GM18868 (cell line): ENCODE measurements at regions not wholly inside any gene's neighbourhood (a gene's known extent, or its start where the extent isn't known, plus 50 kb on each side); places are given as distances from the start of the nearest gene placed in this dataset.
A peak's percentile ranks its signal among the peaks of the same experiment; 100 is the strongest.
"Not testable (repeated sequence)": the region's sequence is repeated elsewhere in the genome, so short reads cannot be mapped to it uniquely, and the experiment has no call there.

Source experiments
- ATAC-seq: cut with Tn5 transposase; IDR thresholded peaks from one replicate; pipeline ENCODE4 v1.9.1; 2021; ENCODE audit warnings: mild to moderate bottlenecking, moderate library complexity; ENCODE audit not compliant: unreplicated experiment

- no peak for ATAC-seq
Measured at GRCh38 chr2:205865905-205866441, 183.7 kb downstream of the NRP2 start.

- no peak for ATAC-seq
Measured at GRCh38 chr2:205865056-205865455, 182.8 kb downstream of the NRP2 start.

GRCh38 chr2:205864491-205864890, 182.2 kb downstream of the NRP2 start:
- ATAC-seq, result no peak

GRCh38 chr2:205862761-205863160, 180.5 kb downstream of the NRP2 start:
- ATAC-seq, result not testable (repeated sequence)

GRCh38 chr2:205860885-205861284, 178.6 kb downstream of the NRP2 start:
- no peak for ATAC-seq

GRCh38 chr2:205860181-205860580, 177.9 kb downstream of the NRP2 start:
- ATAC-seq, result no peak

GRCh38 chr2:205858881-205859441, 176.7 kb downstream of the NRP2 start:
- ATAC-seq, result peak; percentile 36

- ATAC-seq, result no peak
Measured at GRCh38 chr2:205858275-205858674, 176.0 kb downstream of the NRP2 start.

- ATAC-seq, result peak; percentile 86
Measured at GRCh38 chr2:205857520-205858237, 175.4 kb downstream of the NRP2 start.

- ATAC-seq, result no peak
Measured at GRCh38 chr2:205852457-205852856, 170.2 kb downstream of the NRP2 start.

GRCh38 chr2:205850611-205851010, 168.3 kb downstream of the NRP2 start:
- ATAC-seq, result no peak

- ATAC-seq, result no peak
Measured at GRCh38 chr2:205850132-205850531, 167.8 kb downstream of the NRP2 start.

GRCh38 chr2:205849136-205849535, 166.8 kb downstream of the NRP2 start:
- no peak for ATAC-seq

- ATAC-seq, result no peak
Measured at GRCh38 chr2:205848601-205849000, 166.3 kb downstream of the NRP2 start.
